GM12865 (cell line): ENCODE measurements at regions not wholly inside any gene's neighbourhood (a gene's known extent, or its start where the extent isn't known, plus 50 kb on each side); places are given as distances from the start of the nearest gene placed in this dataset.

Source experiments
- DNase-seq: peaks from one replicate; pipeline ENCODE4 v3.0.0; 2010; ENCODE audit warnings: low read depth
- H3K4me3 ChIP-seq: 2 replicates; pipeline ENCODE4 v1.5.1; 2011; ENCODE audit warnings: mild to moderate bottlenecking, low read depth, low read length, control low read depth
- CTCF ChIP-seq: IDR thresholded peaks from 2 replicates; pipeline ENCODE4 v1.5.1; 2011; ENCODE audit warnings: low read length, control low read depth, low read depth, inconsistent platforms; ENCODE audit not compliant: insufficient read depth; ENCODE audit errors: missing control alignments

DNA sequence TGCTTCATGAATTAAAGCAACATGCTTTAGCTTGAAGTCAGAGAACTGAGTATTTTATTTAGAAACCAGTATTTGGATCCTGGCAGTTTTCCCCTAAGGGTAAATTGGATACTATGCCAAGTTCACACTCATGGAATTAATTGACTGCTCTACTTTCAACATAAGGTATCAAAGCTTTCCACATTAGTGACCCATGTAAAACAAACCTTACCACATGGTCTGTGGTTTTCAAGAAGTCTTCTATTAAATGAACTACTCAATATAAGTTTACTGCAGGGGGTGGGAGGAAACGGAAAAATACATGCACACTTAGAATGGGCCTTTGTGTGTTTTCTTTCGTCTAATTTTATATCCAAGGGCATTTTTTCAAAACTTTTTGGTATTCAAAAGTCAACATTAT is 232.0 kb upstream of the FBXL7 start:
- DNase-seq = no peak
- H3K4me3 ChIP-seq = no peak overlapping the region
- no peak for TF ChIP-seq CTCF

DNA sequence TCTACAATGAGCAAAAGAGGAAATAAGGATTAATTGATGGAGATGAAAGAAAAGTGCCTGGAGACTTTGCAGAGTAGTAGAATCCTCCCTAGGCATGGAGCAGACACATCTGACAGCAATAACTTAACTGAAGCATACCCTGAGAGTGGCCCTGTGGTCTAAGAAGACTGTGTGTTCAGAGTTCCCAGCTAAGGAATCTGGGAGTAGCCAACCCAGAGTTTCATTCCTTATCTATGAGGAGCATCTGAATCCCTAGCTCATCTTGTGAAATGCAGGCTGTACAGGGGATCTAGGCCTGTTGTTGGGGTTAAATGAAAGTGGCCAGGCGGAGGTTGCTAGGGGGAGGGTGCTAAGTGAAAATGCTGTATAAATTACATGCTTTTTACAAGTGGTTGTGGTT is 233.1 kb upstream of the FBXL7 start:
- TF ChIP-seq CTCF = no peak
- no peak overlapping the region for H3K4me3 ChIP-seq
- no peak for DNase-seq

DNA sequence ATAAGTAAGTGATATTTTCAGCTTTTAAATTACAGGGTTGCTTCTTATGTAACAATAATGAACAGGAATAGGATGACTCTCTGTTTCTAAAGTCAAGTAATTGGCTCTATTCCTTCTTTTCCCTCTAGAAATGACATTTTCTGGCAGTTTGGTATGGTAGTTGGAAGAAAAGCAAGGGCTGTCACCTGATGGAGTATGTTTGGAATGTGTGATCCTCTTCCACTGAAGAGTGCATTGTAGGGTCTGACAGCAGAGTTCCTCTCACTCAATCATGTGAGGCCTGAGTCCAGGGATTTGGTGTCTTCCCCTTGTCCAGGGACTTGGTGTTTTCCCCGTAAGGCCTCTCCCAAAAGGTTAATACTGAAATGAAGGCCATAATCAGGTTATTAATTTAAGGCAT is 233.8 kb upstream of the FBXL7 start:
- no peak for DNase-seq
- TF ChIP-seq CTCF = no peak
- no peak overlapping the region for H3K4me3 ChIP-seq

- no peak for TF ChIP-seq CTCF
- no peak overlapping the region for H3K4me3 ChIP-seq
- DNase-seq = no peak
These were observed 236.0 kb upstream of the FBXL7 start for GRCh38 chr5:15263942-15264341.

DNA sequence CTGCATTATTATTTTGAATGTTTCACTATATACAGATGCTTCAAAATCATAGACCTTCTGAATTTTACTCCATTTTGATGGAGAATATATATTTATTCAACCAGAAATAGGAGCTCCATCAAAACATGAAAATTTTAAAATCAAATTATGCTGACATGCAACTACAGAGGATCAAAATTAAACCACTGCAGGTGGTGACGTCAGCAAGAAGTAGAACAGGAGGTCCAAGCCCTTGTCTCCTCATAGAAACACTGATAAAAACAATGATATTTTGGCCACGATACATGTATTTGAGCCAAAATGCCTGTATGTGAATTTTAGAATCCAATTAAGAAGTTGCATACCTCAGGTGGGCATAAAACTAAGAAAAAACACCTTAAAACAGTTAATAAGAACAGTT is 236.6 kb upstream of the FBXL7 start:
- no peak for DNase-seq
- TF ChIP-seq CTCF = no peak
- H3K4me3 ChIP-seq = no peak overlapping the region

GRCh38 chr5:15261269-15261995 is 238.5 kb upstream of the FBXL7 start:
- no peak for DNase-seq
- no peak for TF ChIP-seq CTCF
- H3K4me3 ChIP-seq = no peak overlapping the region
